ENCODE measurements at regions not wholly inside any gene's neighbourhood (a gene's known extent, or its start where the extent isn't known, plus 50 kb on each side); places are given as distances from the start of the nearest gene placed in this dataset.

DNA sequence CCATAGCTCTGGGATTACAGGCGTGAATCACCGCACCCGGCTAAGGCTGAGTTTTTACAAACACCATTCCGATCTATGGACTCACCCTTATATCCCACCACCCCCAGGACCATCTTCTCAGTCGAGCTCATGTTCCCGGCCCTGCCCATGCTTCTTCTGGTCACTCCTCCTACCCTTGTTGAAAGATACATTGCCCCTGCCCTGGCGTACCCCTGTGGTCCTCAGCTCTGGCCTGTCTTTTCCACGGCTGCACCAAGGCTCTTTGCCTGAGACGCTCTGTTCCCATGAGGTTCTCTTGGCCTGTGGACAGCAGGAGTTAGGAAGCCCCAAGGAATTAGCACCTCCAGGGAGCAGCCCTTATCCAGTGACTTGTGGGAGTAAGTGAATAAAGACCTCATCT, 379.4 kb upstream of the TNRC6C start:
- TF ChIP-seq, protein P1, sequence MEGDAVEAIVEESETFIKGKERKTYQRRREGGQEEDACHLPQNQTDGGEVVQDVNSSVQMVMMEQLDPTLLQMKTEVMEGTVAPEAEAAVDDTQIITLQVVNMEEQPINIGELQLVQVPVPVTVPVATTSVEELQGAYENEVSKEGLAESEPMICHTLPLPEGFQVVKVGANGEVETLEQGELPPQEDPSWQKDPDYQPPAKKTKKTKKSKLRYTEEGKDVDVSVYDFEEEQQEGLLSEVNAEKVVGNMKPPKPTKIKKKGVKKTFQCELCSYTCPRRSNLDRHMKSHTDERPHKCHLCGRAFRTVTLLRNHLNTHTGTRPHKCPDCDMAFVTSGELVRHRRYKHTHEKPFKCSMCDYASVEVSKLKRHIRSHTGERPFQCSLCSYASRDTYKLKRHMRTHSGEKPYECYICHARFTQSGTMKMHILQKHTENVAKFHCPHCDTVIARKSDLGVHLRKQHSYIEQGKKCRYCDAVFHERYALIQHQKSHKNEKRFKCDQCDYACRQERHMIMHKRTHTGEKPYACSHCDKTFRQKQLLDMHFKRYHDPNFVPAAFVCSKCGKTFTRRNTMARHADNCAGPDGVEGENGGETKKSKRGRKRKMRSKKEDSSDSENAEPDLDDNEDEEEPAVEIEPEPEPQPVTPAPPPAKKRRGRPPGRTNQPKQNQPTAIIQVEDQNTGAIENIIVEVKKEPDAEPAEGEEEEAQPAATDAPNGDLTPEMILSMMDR (conservative IDR thresholded peaks at IDR 0.05) = no peak
- no peak overlapping the region for H3K27ac ChIP-seq

DNA sequence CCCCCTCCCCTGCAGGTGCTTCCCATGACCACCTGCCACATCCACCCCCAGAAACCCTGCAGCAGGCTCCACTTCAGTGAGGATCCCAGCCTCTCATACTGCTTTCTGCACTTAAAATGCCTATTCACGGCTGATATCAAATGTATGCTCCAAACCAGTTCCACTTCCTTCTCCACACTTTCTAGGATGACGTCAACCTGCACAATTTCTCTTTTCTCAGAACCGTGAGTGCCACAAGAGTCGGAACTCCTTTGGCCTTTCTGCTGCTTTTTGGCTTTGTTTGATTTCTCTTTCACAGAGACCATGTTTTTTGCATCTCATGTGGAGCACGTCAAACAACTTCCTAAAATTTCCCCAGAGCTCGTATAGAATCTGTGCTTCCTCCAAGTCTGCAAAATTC, 378.8 kb upstream of the TNRC6C start:
- no peak overlapping the region for H3K27ac ChIP-seq
- TF ChIP-seq, protein P1 (conservative IDR thresholded peaks at IDR 0.05) = no peak

DNA sequence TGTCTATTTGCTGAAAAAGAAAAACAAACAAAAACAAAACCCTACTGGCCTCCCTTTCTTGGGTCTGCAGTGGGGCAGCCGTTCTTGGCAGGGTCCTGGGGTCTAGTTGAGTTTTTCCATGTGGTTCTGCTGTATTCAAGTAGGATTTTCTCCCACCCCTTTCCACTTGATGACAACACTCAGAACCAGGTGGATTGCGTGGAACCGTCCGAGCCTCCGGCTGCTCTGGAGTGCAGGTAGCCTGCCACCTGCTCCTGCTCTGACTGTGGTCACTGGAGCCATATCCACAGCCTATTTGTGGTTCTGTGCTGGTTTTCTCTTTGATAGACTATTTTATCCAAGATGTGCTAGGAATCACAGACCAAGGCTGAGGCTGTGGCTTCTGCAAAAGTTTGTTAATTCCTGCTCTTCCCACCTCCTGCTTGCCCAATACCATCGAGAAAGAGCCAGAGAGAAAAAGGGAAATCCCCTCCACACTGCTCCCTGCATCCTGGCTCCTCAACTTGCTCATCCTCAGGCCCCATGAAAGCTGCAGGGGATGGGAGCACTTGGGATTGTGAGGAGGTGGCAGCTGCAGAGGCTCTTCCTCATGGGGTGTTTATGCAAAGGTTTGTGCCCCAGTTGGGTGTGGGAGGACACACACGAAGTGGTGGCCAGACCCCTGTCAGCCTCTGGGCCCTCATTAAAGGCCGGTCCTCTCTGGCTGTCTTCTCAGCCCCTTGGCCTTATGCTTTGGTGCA, 377.8 kb upstream of the TNRC6C start:
- TF ChIP-seq, protein P1 (conservative IDR thresholded peaks at IDR 0.05) = no peak
- no peak overlapping the region for H3K27ac ChIP-seq

- TF ChIP-seq, protein P1 (conservative IDR thresholded peaks at IDR 0.05) = no peak
- no peak overlapping the region for H3K27ac ChIP-seq
Measured at GRCh38 chr17:77581480-77581879, 377.0 kb upstream of the TNRC6C start.

DNA sequence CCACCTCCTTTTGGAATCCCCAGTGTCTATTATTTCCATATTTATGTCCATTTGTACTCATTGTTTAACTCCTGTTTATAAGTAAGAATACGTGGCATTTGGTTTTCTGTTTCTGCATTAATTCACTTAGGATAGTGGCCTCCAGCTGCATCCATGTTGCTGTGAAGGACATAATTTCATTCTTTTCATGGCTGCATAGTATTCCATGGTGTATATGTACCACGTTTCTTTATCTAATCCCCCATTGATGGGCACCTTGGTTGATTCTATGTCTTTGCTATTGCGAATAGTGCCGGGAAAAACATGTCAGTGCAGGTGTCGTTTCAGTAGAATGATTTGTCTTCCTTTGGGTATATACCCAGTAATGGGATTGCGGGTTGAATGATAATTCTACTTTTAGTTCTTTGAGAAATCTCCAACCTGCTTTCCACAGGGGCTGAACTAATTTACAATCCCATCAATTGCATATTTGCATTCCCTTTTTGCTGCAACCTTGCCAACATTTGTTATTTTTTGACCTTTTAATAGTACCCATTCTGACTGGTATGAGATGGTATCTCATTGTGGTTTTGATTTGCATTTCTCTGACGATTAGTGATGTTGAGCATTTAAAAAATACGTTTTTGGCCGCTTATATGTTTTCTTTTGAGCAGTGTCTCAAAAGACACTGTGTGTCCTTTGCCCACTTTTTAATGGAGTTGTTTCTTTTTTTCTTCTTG, 373.2 kb upstream of the TNRC6C start:
- TF ChIP-seq, protein P1 (conservative IDR thresholded peaks at IDR 0.05) = no peak
- H3K27ac ChIP-seq = no peak overlapping the region

DNA sequence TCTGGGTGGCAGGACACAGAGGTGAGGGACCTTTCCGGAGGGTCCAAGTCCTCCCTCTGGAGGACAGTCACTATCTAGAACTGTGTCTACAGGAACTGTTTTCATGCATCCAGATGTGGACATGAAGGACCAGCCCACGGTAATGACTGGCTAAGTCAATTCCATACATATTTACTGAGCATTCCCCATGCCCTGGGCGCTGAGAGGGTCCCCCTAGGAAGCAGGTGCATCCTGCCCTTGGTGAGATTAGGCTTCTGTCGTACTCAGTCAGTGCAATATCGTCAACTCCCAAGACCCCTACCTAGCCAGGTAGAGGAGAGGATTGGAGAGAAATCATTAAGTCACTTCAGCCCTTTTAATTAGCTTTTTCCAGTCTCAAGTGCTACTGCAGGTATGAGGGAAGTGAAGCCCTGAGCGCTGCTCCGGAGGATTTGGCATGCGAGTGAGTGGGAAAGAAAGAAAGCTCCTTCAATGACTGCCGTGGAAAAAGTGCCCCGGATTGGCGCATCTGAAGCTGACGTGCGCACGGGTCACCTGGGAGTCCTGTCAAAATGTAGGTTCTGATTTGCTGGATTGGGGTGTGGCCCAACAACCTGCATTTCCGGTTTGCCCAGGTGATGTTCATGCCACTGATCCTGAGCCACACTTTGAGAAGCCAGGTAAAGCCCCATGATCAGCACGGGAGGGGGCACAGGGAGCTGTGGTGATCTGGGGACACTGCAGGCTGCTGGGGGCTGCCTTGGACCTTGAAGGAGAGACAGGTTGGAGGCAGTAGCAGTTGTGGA, 367.4 kb upstream of the TNRC6C start:
- TF ChIP-seq, protein P1 (conservative IDR thresholded peaks at IDR 0.05) = no peak
- H3K27ac ChIP-seq = no peak overlapping the region

Data from VCaP (cell line).